ENCODE measurements at regions not wholly inside any gene's neighbourhood (a gene's known extent, or its start where the extent isn't known, plus 50 kb on each side); places are given as distances from the start of the nearest gene placed in this dataset.
"Not testable (repeated sequence)": the region's sequence is repeated elsewhere in the genome, so short reads cannot be mapped to it uniquely, and the experiment has no call there.

GRCh38 chr6:140303218-140303949 lies 928.9 kb upstream of the CITED2 start:
- intact Hi-C loops (cut with micrococcal nuclease), result no loop called here

GRCh38 chr6:140300331-140300730 lies 925.9 kb upstream of the CITED2 start:
- intact Hi-C loops (cut with micrococcal nuclease), result no loop called here

DNA sequence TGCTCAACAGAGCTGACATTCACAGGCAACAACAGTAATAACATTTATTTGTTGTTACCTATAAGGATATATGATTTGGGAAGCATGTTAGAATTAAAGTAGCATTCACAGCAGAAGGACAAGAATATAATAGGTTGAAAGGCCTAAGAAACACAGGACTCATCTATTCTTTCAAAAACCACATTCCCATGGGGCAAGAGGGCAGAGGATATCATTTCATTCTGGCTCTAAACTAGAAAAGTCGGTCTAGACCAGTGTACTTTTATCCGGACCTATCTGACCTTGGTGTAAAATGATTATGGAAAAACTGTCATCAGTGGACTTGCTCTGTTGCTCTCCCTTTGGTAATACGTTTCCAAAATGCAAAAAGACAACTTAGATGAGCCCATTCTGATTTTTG lies 914.7 kb upstream of the CITED2 start:
- intact Hi-C loops (cut with micrococcal nuclease), result no loop called here

DNA sequence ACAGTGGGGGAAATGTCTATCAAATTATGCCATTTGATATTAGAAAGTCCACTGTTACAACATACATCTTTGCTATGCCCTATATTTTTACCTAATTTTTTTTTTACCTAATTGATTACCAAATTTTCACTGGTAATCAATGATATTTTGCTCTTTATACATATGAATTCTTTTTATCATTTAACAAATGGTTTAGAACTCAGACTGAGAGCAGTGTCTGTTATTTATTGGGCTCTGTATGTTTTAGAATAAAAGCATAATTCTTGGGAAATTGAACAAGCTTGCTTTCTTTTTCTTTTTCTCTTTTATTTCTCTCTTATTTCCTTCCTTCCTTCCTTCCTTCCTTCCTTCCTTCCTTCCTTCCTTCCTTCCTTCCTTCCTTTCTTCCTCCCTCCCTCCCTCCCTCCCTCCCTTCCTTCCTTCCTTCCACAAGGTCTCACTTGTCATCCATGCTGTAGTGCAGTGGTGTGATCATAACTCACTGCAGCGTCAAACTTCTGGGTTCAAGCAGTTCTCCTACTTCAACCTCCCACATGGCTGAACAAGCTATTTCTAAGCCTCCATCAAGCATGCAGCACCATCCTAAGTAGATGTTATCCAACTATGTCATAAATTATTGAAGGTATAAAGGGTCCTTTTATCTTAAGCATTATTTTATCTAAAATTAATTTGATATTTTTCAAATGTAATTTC lies 911.7 kb upstream of the CITED2 start:
- intact Hi-C loops (cut with micrococcal nuclease), result no loop called here

DNA sequence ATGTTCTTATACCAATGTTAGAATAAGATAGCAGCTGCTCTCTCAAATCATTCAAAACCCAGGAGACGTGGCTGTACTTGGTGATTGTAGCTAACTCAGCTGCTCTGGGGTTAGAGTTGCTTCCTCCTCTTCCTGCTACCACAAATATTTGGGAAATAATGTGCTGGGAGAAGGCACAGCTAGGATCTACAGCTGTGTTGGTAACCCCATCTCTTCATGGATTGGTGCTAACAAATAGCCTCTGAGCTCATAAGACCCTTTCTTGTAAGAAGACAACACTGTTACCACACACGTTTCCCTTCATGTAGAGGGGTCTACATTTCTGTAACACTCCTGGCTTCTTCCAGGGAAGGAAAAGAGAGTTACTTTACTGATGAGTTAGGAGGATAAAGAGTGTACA lies 911.0 kb upstream of the CITED2 start:
- intact Hi-C loops (cut with micrococcal nuclease), result no loop called here

- intact Hi-C loops (cut with micrococcal nuclease), result no loop called here
These were observed 910.4 kb upstream of the CITED2 start for GRCh38 chr6:140284871-140285270.

DNA sequence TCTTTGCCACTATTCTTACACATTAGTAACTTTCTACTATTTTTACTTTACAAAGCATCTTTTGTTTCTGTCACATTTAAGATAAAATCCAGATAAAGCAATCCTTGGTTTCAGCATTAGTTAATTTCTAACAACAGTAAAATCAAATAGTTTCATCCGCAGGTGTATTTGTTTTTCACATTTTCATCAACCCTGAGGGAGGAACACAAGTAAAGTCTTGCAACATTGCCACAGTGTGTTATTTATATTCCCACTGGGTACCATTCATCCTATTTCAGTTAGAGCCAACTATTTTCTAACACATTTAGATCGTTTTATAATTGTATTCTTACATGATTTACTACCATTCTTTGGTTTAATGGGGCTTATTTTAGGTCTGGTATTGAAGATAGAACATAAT lies 908.7 kb upstream of the CITED2 start:
- intact Hi-C loops (cut with micrococcal nuclease), result no loop called here

DNA sequence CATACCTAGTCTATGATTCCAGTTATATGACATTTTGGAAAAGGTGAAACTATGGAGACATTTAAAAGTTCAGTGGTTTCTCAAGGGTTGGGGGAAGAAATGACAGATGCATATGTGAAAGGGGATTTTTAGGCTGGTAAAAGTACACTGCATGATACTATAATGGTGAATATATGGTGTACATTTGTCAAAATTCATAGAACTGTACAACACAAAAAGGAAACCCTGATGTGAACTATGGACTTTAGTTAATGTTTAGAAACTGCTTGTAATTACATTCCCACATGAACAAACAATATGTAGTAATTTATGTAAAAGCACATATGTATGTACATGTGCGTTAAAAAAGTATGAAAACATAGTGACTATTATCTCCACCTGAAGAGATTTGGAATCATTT lies 907.3 kb upstream of the CITED2 start:
- intact Hi-C loops (cut with micrococcal nuclease), result no loop called here

DNA sequence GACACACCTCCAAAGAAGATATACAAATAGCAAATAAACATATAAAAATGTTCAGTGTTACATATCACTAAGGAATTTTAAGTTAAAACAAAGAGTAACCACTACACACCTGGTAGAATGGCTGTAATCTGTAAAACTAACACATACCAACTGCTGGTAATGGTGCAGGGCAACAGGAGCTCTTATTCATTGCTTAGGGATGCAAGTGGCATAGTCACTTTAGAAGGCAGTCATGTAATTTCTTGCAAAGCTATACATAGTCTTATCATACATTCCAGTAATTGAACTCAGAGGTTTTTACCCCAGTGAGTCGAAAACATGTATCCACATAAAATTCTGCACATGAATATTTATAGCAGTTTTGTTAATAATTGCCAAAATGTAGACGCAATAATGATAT lies 906.8 kb upstream of the CITED2 start:
- intact Hi-C loops (cut with micrococcal nuclease), result no loop called here

DNA sequence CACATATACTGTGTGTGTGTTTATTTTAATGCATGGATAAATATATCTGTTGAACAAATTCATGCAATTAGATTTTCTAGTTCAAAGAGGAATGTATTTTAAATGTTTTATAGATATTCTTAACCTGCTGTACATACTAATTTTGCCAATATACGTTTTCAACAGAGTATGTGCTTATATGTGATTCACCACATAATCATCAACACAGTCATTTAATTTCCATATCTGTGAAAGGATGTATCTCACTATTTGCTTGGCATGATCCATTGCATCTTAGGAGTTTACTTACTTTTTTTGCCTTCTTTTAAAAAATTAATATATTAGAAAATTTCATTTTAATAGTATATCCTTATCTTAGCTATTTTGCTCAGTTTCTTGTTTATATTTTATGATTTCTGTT lies 902.3 kb upstream of the CITED2 start:
- intact Hi-C loops (cut with micrococcal nuclease), result no loop called here

- intact Hi-C loops (cut with micrococcal nuclease), result no loop called here
These were observed 901.7 kb upstream of the CITED2 start for GRCh38 chr6:140276133-140276532.

GRCh38 chr6:140275725-140276124 lies 901.3 kb upstream of the CITED2 start:
- intact Hi-C loops (cut with micrococcal nuclease), result no loop called here

GRCh38 chr6:140274548-140274947 lies 900.1 kb upstream of the CITED2 start:
- intact Hi-C loops (cut with micrococcal nuclease), result no loop called here

DNA sequence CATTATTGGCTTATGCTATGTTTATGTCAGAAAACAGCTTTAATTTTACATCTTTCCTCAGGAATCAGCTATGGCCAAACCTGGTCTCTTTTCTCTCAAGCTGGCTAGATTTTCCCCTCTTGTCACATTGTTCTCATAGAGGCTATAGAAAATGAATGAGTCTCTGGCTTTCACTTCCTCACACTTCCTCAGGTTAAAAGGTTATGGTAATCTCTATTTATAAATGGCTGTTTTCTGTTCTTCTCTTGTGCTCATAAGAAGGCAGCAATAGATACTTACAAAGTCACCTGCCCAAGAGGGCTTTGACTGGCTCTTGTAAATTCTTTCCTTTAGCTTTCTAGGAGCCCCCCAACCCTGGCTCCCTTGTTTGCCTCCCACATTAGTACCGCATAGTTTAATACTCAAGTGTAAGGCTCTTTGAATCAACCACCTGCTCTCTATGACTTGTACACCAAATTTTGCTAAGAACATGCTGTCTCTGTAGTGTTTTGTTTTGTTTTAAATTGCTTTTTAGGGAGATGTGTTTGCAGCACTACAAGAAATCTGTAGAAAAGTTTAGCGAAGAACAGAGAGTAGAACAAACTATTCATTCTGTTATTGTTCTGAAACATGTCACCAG lies 897.4 kb upstream of the CITED2 start:
- intact Hi-C loops (cut with micrococcal nuclease), result no loop called here

- intact Hi-C loops (cut with micrococcal nuclease), result no loop called here
These were observed 895.2 kb upstream of the CITED2 start for GRCh38 chr6:140269591-140270165.

- intact Hi-C loops (cut with micrococcal nuclease), result no loop called here
These were observed 890.0 kb upstream of the CITED2 start for GRCh38 chr6:140264431-140264830.

DNA sequence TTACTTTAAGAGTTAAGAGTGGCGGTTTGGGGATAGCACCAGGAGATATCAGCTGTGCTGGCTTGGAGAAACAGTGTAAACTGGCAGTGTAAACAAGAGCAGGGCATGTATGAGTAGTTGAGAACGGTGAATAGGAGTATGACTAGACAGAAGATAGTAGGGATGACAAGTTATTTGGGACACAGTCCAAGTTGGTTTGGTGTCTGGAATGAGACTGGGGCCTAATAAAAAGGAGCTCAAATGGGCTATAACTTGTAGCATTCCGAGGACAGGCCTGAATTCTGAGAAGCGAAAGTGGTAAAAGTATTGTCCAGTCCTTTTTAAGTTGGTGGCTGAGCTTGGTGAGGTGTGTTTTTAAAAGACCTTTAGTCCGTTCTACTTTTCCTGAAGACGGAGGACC lies 883.9 kb upstream of the CITED2 start:
- intact Hi-C loops (cut with micrococcal nuclease), result not testable (repeated sequence)

DNA sequence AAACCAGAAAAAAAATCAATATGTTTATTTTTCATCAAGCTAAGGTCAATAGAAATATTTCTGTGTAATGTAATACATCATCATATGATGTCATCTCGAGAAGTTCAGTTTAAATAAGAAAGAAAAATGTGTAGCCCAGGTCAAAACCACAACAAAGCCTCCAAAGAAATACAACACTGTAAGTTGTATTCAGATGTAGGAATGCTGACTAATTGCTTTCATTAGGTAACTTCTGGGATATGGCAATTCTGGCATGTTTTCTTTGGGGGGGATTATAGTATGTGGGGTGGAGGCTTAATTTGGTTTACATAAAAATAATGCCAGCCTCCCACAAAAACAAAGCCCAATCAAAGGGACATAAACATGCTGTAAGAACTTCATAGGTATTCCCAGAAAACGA lies 881.8 kb upstream of the CITED2 start:
- intact Hi-C loops (cut with micrococcal nuclease), result no loop called here

GRCh38 chr6:140253096-140253495 lies 878.6 kb upstream of the CITED2 start:
- intact Hi-C loops (cut with micrococcal nuclease), result no loop called here

GRCh38 chr6:140252099-140252498 lies 877.7 kb upstream of the CITED2 start:
- intact Hi-C loops (cut with micrococcal nuclease), result no loop called here

DNA sequence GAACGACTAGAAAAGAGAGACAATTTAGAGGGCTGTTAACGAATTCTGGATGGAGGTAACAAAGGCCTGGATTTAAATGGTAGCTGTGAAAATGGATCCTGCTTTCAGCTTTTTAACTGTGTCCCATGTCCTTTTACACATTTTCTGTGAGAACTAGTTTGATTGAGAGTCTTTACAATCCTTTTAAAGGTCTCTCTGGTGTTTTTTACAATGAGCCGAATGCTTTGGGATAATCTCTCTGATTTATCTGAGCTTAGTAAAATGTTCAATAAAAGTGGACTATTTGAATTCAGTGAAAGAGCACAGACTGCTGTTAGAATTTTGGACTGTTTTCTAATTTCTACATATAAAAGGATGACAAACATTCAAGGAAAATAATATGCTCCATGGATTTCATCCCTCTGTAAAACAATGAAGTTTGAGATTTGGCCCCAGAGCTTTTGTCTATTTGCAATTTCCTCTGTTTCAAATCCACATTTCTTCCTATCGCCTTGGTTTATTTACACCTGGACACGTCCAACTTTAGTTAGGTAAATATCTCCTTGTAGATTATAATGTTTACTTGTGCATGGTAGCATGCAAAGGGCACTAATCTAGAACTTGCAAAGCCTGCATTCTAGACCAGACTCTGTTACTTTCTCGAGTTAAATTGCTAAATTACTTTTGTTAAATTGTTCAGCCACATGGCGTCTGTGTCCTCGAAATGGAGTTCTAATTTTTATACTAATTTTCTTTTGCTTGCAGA lies 871.0 kb upstream of the CITED2 start:
- intact Hi-C loops (cut with micrococcal nuclease), result no loop called here

DNA sequence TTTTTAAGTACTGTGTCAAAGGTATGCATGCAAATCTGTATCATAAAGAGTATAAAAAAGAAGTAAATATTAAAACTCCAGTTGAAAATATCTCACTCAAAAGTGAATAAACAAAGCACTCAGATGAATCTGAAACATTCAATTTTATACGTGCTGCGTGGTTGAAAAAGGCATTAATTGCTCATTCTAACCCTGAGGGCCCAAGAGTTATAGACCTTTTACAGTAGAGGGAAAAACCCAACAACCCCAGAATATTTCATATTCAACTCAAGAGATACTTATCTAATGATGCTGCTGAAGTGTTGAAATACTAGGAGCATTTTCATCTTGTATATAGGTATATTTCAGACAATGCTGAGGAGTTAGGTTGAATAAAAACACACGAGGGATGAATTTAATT lies 862.8 kb upstream of the CITED2 start:
- intact Hi-C loops (cut with micrococcal nuclease), result no loop called here

All from T-helper 2 cell treated with Interferon-gamma antibody and Interleukin-4, amounts not matched to agents 100 ng/mL and 5 ng/mL, for 36 hours (primary cell).